ENCODE measurements at regions not wholly inside any gene's neighbourhood (a gene's known extent, or its start where the extent isn't known, plus 50 kb on each side); places are given as distances from the start of the nearest gene placed in this dataset.
"Not testable (repeated sequence)": the region's sequence is repeated elsewhere in the genome, so short reads cannot be mapped to it uniquely, and the experiment has no call there.

GRCh38 chr2:87695596-87696323 is 52.1 kb upstream of the PLGLB2 start:
- DNase-seq, result not testable (repeated sequence)
